ENCODE measurements at regions not wholly inside any gene's neighbourhood (a gene's known extent, or its start where the extent isn't known, plus 50 kb on each side); places are given as distances from the start of the nearest gene placed in this dataset.

- no peak for TF ChIP-seq CTCF (conservative IDR thresholded peaks at IDR 0.05 in 1 of 2, IDR thresholded peaks at IDR 0.05 in 1 of 2; ENCODE audit: extremely low read depth in 1 of 2, insufficient read depth in 1 of 2, low read depth in 1 of 2, low read length in 2 of 2)
- no peak for TF ChIP-seq EZH2 (IDR thresholded peaks at IDR 0.05; ENCODE audit: borderline replicate concordance, low read length)
Measured at GRCh38 chr16:54585998-54586340, 299.4 kb upstream of the IRX3 start.
